NT2/D1 (cell line): ENCODE measurements at regions not wholly inside any gene's neighbourhood (a gene's known extent, or its start where the extent isn't known, plus 50 kb on each side); places are given as distances from the start of the nearest gene placed in this dataset.

Experiments
- SUZ12 ChIP-seq: IDR thresholded peaks from 2 replicates; pipeline ENCODE4 v1.6.1; 2011; ENCODE audit not compliant: insufficient read length, insufficient read depth; ENCODE audit errors: extremely low read depth
- YY1 ChIP-seq: IDR thresholded peaks from 2 replicates; pipeline ENCODE4 v1.6.1; 2011; ENCODE audit not compliant: insufficient read length, insufficient read depth

DNA sequence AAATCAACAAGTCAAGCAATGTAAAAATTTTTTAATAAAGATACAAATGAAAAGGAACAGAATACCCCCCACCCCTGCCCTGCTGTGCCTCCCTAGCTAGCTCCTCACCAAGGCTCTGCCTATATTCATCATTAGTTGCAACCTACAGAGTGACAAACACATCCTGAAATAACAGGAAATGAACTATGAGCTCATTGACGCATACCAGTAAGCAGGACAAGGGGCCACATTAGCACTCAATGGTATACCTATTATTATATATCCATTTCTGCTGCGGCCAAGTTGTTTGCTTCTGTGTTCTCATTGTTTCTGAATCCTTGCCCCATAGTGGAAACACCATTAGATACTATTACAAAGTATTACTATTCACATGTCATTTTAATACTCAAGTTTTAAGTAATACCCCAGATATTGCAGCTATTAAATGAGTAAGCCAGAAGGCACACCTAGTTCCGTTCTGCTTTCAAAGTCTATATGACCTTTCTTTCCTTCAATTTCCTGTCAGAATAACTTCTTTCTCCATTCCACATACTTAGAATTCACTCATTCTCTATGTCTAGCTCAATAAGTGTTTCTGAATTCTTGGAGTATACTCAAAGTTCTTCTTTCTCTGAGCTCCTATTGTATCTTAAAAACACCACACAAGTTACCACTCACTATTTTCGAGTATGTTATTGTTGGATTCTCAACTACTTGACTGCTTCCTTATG lies 1214.9 kb downstream of the PLA2G4A start:
- TF ChIP-seq SUZ12, result no peak
- TF ChIP-seq YY1, result no peak
